Bronchial epithelial cell (primary cell): ENCODE measurements at regions not wholly inside any gene's neighbourhood (a gene's known extent, or its start where the extent isn't known, plus 50 kb on each side); places are given as distances from the start of the nearest gene placed in this dataset.

Experiments used
- DNase-seq: peaks from one replicate; pipeline ENCODE4 v3.0.0-alpha.2; 2010; ENCODE audit warnings: low read depth
- FAIRE-seq: peaks from 2 replicates; lab custom pipeline; 2011; peaks lifted over from hg19 to GRCh38; lab: Jason Lieb, UNC
- H3K27me3 ChIP-seq: 2 replicates; pipeline ENCODE4 v1.5.1; 2011; ENCODE audit warnings: low read length; ENCODE audit not compliant: control insufficient read depth, insufficient read depth
- H3K36me3 ChIP-seq: 2 replicates; pipeline ENCODE4 v1.5.1; 2011; ENCODE audit warnings: low read length; ENCODE audit not compliant: control insufficient read depth, insufficient read depth
- H3K4me3 ChIP-seq: 2 replicates; pipeline ENCODE4 v1.5.1; 2011; ENCODE audit warnings: mild to moderate bottlenecking, low read depth, low read length, control low read depth
- TF ChIP-seq, protein P1 (sequence below): IDR thresholded peaks from 2 replicates; pipeline ENCODE4 v1.5.1; 2011; ENCODE audit warnings: mild to moderate bottlenecking, moderate library complexity, low read length, control low read depth, inconsistent platforms; ENCODE audit not compliant: insufficient read depth, severe bottlenecking

DNA sequence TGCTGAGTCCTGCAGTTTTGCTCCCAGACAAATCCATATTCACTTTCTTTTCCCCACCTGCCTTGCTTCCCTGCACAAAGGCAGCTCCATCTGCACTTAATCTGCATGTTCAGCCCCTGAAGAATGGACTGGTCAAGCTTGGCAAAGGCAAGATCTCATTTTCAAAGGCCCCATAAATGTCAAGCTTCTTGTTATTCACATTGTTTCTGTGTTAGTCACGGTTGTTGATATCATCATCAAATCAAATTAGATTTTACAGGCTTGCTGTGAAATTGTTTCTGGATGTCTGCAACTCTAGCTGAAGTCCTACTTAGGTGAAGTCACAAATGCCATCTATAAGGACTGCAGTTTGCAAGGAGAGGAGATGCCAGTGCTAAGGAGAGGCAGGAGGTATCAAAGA, 91.0 kb downstream of the GPAM start:
- TF ChIP-seq, protein P1, sequence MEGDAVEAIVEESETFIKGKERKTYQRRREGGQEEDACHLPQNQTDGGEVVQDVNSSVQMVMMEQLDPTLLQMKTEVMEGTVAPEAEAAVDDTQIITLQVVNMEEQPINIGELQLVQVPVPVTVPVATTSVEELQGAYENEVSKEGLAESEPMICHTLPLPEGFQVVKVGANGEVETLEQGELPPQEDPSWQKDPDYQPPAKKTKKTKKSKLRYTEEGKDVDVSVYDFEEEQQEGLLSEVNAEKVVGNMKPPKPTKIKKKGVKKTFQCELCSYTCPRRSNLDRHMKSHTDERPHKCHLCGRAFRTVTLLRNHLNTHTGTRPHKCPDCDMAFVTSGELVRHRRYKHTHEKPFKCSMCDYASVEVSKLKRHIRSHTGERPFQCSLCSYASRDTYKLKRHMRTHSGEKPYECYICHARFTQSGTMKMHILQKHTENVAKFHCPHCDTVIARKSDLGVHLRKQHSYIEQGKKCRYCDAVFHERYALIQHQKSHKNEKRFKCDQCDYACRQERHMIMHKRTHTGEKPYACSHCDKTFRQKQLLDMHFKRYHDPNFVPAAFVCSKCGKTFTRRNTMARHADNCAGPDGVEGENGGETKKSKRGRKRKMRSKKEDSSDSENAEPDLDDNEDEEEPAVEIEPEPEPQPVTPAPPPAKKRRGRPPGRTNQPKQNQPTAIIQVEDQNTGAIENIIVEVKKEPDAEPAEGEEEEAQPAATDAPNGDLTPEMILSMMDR, result no peak
- no peaks in the 10 kb centered on the region for H3K36me3 ChIP-seq
- H3K4me3 ChIP-seq, result no peak overlapping the region
- FAIRE-seq (no peak), DNase-seq (no peak)
- no peaks in the 10 kb centered on the region for H3K27me3 ChIP-seq

DNA sequence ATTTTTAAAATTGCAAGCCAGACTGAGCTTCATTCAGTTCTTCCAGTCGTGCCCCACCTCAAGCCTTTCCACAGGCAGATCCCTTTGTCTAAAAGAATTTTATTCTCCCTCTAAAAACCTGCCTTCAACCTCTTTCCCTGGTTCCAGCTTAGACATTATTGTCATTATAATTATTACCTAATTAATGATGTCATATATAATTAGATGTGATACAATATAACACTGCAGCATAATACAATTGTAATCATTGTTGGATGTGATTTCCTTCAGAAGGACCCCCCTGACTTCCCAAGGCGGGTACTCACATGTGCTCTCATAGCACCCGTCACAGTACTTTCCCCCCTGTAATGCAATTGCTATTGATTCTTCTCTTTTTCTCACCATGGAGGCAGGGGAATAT, 88.6 kb downstream of the GPAM start:
- TF ChIP-seq, protein P1, result no peak
- DNase-seq, result no peak
- H3K4me3 ChIP-seq, result no peak overlapping the region
- no peak for FAIRE-seq
- no peaks in the 10 kb centered on the region for H3K36me3 ChIP-seq
- H3K27me3 ChIP-seq, result no peaks in the 10 kb centered on the region

DNA sequence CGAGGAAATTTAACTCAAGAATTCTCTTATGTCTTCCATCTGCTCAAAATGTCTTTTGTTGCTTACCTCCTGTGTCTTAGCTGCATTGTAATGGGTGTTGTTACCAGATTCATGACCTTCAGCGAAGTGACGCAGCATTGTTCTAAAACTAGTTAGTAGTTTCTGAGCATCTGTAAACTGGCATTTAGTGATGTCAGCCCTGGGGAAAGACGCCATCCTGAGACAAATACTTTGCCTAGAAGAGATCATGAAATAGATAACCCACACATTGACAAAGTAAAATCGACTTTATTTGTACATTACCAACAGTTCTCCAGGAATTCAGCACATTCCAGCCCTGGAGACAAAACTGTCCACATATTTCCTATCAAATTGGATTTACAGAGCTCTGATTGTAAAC, 87.8 kb downstream of the GPAM start:
- FAIRE-seq (no peak), DNase-seq (no peak)
- no peaks in the 10 kb centered on the region for H3K36me3 ChIP-seq
- H3K4me3 ChIP-seq, result no peak overlapping the region
- TF ChIP-seq, protein P1, result no peak
- H3K27me3 ChIP-seq, result no peaks in the 10 kb centered on the region

DNA sequence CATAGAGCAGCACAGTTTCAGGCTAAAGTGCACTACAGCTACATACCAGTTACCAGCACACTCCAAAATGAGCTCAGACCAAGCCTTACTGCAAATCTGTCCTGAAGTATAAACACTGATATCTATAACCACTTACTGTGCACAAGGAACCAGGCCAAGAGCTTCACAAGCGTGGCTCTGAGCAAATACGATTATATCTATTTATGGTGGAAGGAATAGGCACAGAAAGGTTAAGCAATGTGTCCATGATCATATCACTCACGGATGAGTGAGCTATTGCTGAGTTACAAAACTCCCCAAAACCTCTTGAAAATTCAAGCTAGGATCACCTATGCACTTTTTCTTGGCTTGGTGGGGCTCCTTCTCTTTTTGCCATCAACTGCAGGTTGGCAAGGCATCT, 84.9 kb downstream of the GPAM start:
- DNase-seq, result no peak
- Histone ChIP-seq H3K27me3 (no peaks in the 10 kb centered on the region), H3K36me3 (no peaks in the 10 kb centered on the region), H3K4me3 (no peak overlapping the region)
- no peak for FAIRE-seq
- TF ChIP-seq, protein P1, result no peak
